Astrocyte of the cerebellum (primary cell): ENCODE measurements at regions not wholly inside any gene's neighbourhood (a gene's known extent, or its start where the extent isn't known, plus 50 kb on each side); places are given as distances from the start of the nearest gene placed in this dataset.

Source experiments
- DNase-seq: peaks from one replicate; pipeline ENCODE4 v3.0.0-alpha.2; 2011; ENCODE audit warnings: low read depth
- H3K4me3 ChIP-seq: 2 replicates; pipeline ENCODE4 v1.5.1; 2011; ENCODE audit warnings: mild to moderate bottlenecking, low read depth, low read length, moderate library complexity
- CTCF ChIP-seq: IDR thresholded peaks from 2 replicates; pipeline ENCODE4 v1.5.1; 2012; ENCODE audit warnings: low read length, low read depth, moderate library complexity, mild to moderate bottlenecking; ENCODE audit errors: missing control alignments
- in situ Hi-C: cut with HindIII; loops from 2 replicates; pipeline ENCODE4 v1.10.0; 2017; ENCODE audit warnings: low sequenced_read_pairs

DNA sequence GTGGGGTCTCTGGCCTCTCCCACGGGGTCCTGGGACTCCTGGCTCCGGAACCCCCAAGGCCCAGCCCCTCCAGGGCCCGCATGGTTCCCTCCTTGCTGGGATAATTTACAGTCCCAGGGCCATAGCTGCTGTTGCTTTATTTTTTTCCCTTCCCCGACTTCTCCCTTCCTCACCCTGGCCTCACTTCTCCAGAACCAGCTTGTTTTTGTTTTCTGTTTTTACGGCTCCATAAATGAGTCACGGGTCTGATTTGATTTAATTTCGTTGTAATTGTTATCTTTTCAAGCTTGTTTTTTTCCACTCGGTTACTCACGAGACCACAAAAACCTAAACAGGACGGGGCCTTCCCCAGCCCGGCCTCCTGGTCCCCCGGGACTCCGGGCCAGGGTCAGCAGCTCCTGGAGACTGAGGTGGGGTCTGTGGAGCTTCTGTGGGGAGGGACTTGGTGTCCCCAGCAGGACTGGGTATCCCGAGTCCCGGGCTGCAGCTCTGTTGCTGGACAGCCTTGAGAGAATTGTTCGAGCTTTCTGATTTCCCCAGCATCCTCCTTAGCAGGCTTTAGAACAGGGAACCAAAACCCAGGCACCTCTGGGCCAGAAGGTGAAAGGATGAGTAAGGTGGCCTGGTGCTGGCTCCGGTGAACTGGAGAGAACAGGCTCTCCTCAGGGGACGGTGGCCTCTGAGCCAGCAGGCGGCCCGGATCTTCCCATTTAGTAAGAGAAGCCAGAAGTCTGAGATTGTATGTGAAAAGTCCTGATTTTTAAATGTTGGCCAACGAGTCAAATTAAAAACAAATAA is 94.9 kb downstream of the CEBPB start:
- in situ Hi-C loops, result loop anchor here (5.0 to 10.0 kb wide), 2 partner anchors 132 to 179 kb away; no protein-coding TSS in a partner anchor
- DNase-seq, result peak; percentile 45
- no peak for TF ChIP-seq CTCF
- no peak overlapping the region for H3K4me3 ChIP-seq

GRCh38 chr20:50286174-50286511 is 95.5 kb downstream of the CEBPB start:
- no peak for TF ChIP-seq CTCF
- no peak overlapping the region for H3K4me3 ChIP-seq
- in situ Hi-C loops, result loop anchor here (5.0 to 10.0 kb wide), 2 partner anchors 131 to 179 kb away; no protein-coding TSS in a partner anchor
- no peak for DNase-seq

GRCh38 chr20:50286609-50287008 is 96.0 kb downstream of the CEBPB start:
- in situ Hi-C loops, result loop anchor here (5.0 to 10.0 kb wide), 2 partner anchors 131 to 178 kb away; no protein-coding TSS in a partner anchor
- no peak for TF ChIP-seq CTCF
- DNase-seq, result peak; percentile 66
- H3K4me3 ChIP-seq, result no peak overlapping the region

DNA sequence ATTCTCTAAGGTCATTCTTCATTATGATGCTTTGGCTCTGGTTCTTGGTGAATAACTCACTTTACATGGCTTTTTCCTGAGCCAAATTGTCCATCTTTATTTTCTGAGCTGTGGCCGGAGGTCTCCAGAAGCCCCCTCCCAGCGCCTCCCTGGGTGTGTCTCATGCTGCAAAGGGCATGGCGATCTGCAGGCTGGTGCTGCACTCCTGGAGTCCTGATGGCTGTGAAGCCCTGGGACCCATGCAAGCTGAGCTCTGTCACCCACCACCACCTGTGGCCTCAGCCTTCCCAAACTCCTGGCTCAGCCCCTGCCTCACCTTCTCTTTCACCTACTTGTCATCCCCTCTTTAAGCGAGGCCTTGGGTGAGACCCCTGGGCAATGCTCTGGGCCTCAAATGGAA is 96.9 kb downstream of the CEBPB start:
- in situ Hi-C loops, result loop anchor here (5.0 to 10.0 kb wide), 2 partner anchors 130 to 177 kb away; no protein-coding TSS in a partner anchor

DNA sequence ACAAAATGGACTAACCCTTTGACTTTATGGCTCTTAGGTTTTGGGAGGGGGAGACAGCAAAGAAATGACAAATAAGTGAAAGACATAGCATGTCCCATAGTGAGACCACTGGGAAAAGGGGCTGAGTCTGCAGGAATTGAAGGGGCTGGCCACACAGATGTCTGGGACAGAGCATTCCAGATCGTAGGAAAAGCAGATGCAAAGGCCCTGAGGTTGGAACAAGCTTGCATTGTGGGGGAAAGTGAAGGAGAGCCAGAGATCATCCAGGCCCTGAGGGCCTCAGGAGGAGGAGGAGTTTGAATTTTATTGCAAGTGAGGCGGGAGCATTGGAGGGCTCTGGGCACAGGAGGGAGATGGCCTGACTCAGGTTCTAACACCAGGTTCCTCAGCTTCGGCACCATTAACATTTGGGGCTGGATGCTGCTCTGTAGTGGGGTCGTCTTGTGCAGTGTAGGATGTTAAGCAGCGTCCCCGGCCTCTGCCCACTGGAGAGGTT is 97.5 kb downstream of the CEBPB start:
- in situ Hi-C loops, result loop anchor here (5.0 to 10.0 kb wide), 2 partner anchors 129 to 177 kb away; no protein-coding TSS in a partner anchor
- no peak for DNase-seq
- TF ChIP-seq CTCF, result no peak
- no peak overlapping the region for H3K4me3 ChIP-seq

More for the DNA sequence above, 96.9 kb downstream of the CEBPB start:
- TF ChIP-seq CTCF, result no peak
- DNase-seq, result no peak
- H3K4me3 ChIP-seq, result no peak overlapping the region

- TF ChIP-seq CTCF, result no peak
- no peak for DNase-seq
- in situ Hi-C loops, result loop anchor here (5.0 to 10.0 kb wide), 2 partner anchors 128 to 175 kb away; no protein-coding TSS in a partner anchor
- no peak overlapping the region for H3K4me3 ChIP-seq
Observed at GRCh38 chr20:50289581-50289980, 99.0 kb downstream of the CEBPB start.
